DMS114 treated with DMSO at 0.1 percent for 48 hours (cell line): ENCODE measurements at regions not wholly inside any gene's neighbourhood (a gene's known extent, or its start where the extent isn't known, plus 50 kb on each side); places are given as distances from the start of the nearest gene placed in this dataset.
A peak's percentile ranks its signal among the peaks of the same experiment; 100 is the strongest.

Experiments used
- DNase-seq: peaks from one replicate; lab custom pipeline; 2025; ENCODE audit not compliant: unreplicated experiment; lab: John Stamatoyannopoulos, UW

GRCh38 chr5:108649646-108650045 lies 98.1 kb upstream of the FER start:
- DNase-seq: no peak

GRCh38 chr5:108649106-108649505 lies 98.6 kb upstream of the FER start:
- no peak for DNase-seq

GRCh38 chr5:108642170-108642906 lies 105.4 kb upstream of the FER start:
- peak; percentile 79 for DNase-seq

- no peak for DNase-seq
Measured at GRCh38 chr5:108641596-108641995, 106.1 kb upstream of the FER start.

- DNase-seq: no peak
Measured at GRCh38 chr5:108639366-108639765, 108.3 kb upstream of the FER start.

GRCh38 chr5:108638021-108638420 lies 109.7 kb upstream of the FER start:
- DNase-seq: no peak

GRCh38 chr5:108637134-108637533 lies 110.6 kb upstream of the FER start:
- no peak for DNase-seq

- no peak for DNase-seq
Measured at GRCh38 chr5:108636135-108636853, 111.4 kb upstream of the FER start.

- DNase-seq: no peak
Measured at GRCh38 chr5:108634617-108635288, 112.9 kb upstream of the FER start.

- no peak for DNase-seq
Measured at GRCh38 chr5:108634010-108634616, 113.6 kb upstream of the FER start.

- no peak for DNase-seq
Measured at GRCh38 chr5:108629779-108630528, 117.7 kb upstream of the FER start.

- DNase-seq: no peak
Measured at GRCh38 chr5:108625654-108626053, 122.0 kb upstream of the FER start.

GRCh38 chr5:108623826-108624225 lies 123.9 kb upstream of the FER start:
- DNase-seq: no peak

- DNase-seq: no peak
Measured at GRCh38 chr5:108620516-108620915, 127.2 kb upstream of the FER start.

- no peak for DNase-seq
Measured at GRCh38 chr5:108619815-108620214, 127.9 kb upstream of the FER start.

GRCh38 chr5:108617467-108618435 lies 129.9 kb upstream of the FER start:
- DNase-seq: no peak

- DNase-seq: no peak
Measured at GRCh38 chr5:108615216-108615615, 132.5 kb upstream of the FER start.

GRCh38 chr5:108607421-108607820 lies 140.3 kb upstream of the FER start:
- no peak for DNase-seq

GRCh38 chr5:108606185-108606584 lies 141.5 kb upstream of the FER start:
- no peak for DNase-seq

GRCh38 chr5:108602830-108603229 lies 144.9 kb upstream of the FER start:
- no peak for DNase-seq
